CD14-positive monocyte (primary cell): ENCODE measurements at regions not wholly inside any gene's neighbourhood (a gene's known extent, or its start where the extent isn't known, plus 50 kb on each side); places are given as distances from the start of the nearest gene placed in this dataset.

Source experiments
- DNase-seq, 3 donors: peaks; one replicate each; pipeline ENCODE4 v3.0.0-alpha.2; 2011 to 2022
- H2AFZ ChIP-seq: 2 replicates; pipeline ENCODE4 v1.6.0; 2012; ENCODE audit warnings: mild to moderate bottlenecking, low read depth, low read length, inconsistent platforms; ENCODE audit not compliant: insufficient read depth, poor library complexity, severe bottlenecking
- H3K27ac ChIP-seq, 2 donors: 1 replicate in 1 of 2; 2 replicates in 1 of 2; pipeline ENCODE4 v1.5.1; 2012 to 2013; ENCODE audit warnings: low read length in 2 of 2, control low read depth in 1 of 2, inconsistent platforms in 1 of 2, low read depth in 1 of 2, mild to moderate bottlenecking in 1 of 2
- H3K27me3 ChIP-seq, 2 donors: one replicate each; pipeline versions ENCODE4 v1.6.0 to v1.6.1; 2011 to 2013; ENCODE audit warnings: low read length in 2 of 2; ENCODE audit not compliant: control insufficient read depth in 2 of 2, insufficient read depth in 2 of 2
- H3K36me3 ChIP-seq, 2 donors: replicated peaks in 1 of 2; 1 replicate in 1 of 2; 2 replicates in 1 of 2; pipeline versions ENCODE4 v1.5.1 to v1.6.1; 2012 to 2013; ENCODE audit warnings: low read length in 2 of 2, control low read depth in 1 of 2, inconsistent platforms in 1 of 2, mild to moderate bottlenecking in 1 of 2; ENCODE audit not compliant: insufficient read depth in 2 of 2, control insufficient read depth in 1 of 2
- H3K4me1 ChIP-seq, 2 donors: 1 replicate in 1 of 2; 2 replicates in 1 of 2; pipeline versions ENCODE4 v1.5.1 to v1.6.1; 2012 to 2013; ENCODE audit warnings: low read length in 2 of 2, control low read depth in 1 of 2, inconsistent platforms in 1 of 2, mild to moderate bottlenecking in 1 of 2, moderate library complexity in 1 of 2; ENCODE audit not compliant: insufficient read depth in 2 of 2, control insufficient read depth in 1 of 2
- H3K4me2 ChIP-seq: replicated peaks from 2 replicates; pipeline ENCODE3; 2012; ENCODE audit warnings: low read length, moderate library complexity, mild to moderate bottlenecking; ENCODE audit not compliant: poor library complexity, severe bottlenecking; ENCODE audit errors: extremely low read depth
- H3K4me3 ChIP-seq, 3 experiments: fragments of 200-600 bp in 1 of 3; sonication (generic) in 1 of 3; replicated peaks in 1 of 3; 1 replicate in 2 of 3; 2 replicates in 1 of 3; pipeline ENCODE4 v1.5.1; 2011 to 2013; ENCODE audit warnings: low read length in 3 of 3, mild to moderate bottlenecking in 3 of 3, control low read depth in 2 of 3, low read depth in 2 of 3, inconsistent platforms in 1 of 3, moderate library complexity in 1 of 3
- H3K79me2 ChIP-seq: 2 replicates; pipeline ENCODE4 v1.6.0; 2012; ENCODE audit warnings: mild to moderate bottlenecking, control low read depth, inconsistent platforms, low read length, moderate library complexity; ENCODE audit not compliant: insufficient read depth
- H3K9ac ChIP-seq: 2 replicates; pipeline ENCODE4 v1.6.0; 2017; ENCODE audit warnings: low read length, mild to moderate bottlenecking; ENCODE audit not compliant: insufficient read depth, poor library complexity, severe bottlenecking
- H3K9me3 ChIP-seq, 2 donors: replicated peaks in 1 of 2; 1 replicate in 1 of 2; 2 replicates in 1 of 2; pipeline versions ENCODE4 v1.5.1 to v1.6.1; 2012 to 2013; ENCODE audit warnings: low read length in 2 of 2, control low read depth in 1 of 2; ENCODE audit not compliant: control insufficient read depth in 1 of 2, insufficient read depth in 1 of 2
- H4K20me1 ChIP-seq: 2 replicates; pipeline ENCODE4 v1.6.0; 2012; ENCODE audit warnings: mild to moderate bottlenecking, low read length, control low read depth, moderate library complexity; ENCODE audit not compliant: insufficient read depth
- H3K27ac Mint-ChIP-seq, 7 donors: one replicate each; pipeline ENCODE4 v1.8.0; 2020; ENCODE audit warnings: mild to moderate bottlenecking in 7 of 7, mixed read lengths in 7 of 7, moderate library complexity in 6 of 7, inconsistent platforms in 2 of 7
- H3K27me3 Mint-ChIP-seq, 3 donors: one replicate each; pipeline ENCODE4 v1.8.0; 2021 to 2022; ENCODE audit warnings: low read depth in 3 of 3, mild to moderate bottlenecking in 3 of 3, mixed read lengths in 3 of 3, moderate library complexity in 3 of 3, inconsistent platforms in 1 of 3
- H3K36me3 Mint-ChIP-seq, 2 donors: one replicate each; pipeline ENCODE4 v1.8.0; 2020; ENCODE audit warnings: mixed read lengths in 2 of 2, inconsistent platforms in 1 of 2, mild to moderate bottlenecking in 1 of 2
- H3K4me1 Mint-ChIP-seq: one replicate; pipeline ENCODE4 v1.8.0; 2020; ENCODE audit warnings: mild to moderate bottlenecking, mixed read lengths
- H3K4me3 Mint-ChIP-seq, 2 donors: one replicate each; pipeline ENCODE4 v1.8.0; 2020; ENCODE audit warnings: mild to moderate bottlenecking in 2 of 2, mixed read lengths in 2 of 2, moderate library complexity in 1 of 2
- H3K9me3 Mint-ChIP-seq, 7 donors: one replicate each; pipeline ENCODE4 v1.8.0; 2020 to 2022; ENCODE audit warnings: mixed read lengths in 7 of 7, mild to moderate bottlenecking in 6 of 7, moderate library complexity in 6 of 7, inconsistent platforms in 2 of 7
- CTCF ChIP-seq: fragments of 200-600 bp; IDR thresholded peaks from one replicate; pipeline ENCODE4 v1.8.0; 2022; ENCODE audit warnings: antibody characterized with exemption, mild to moderate bottlenecking
- WGBS: methylation state at CpG from one replicate; pipeline ENCODE4 v1.1.5; 2013; ENCODE audit warnings: missing lambda C conversion rate; ENCODE audit not compliant: insufficient coverage; 5-methylcytosine and 5-hydroxymethylcytosine counted together
- intact Hi-C, 2 donors: fragments of 100-400 bp; cut with micrococcal nuclease; formaldehyde crosslinking; loops; one replicate each; pipeline versions ENCODE4 v1.15.0 to v1.15.1; 2023

DNA sequence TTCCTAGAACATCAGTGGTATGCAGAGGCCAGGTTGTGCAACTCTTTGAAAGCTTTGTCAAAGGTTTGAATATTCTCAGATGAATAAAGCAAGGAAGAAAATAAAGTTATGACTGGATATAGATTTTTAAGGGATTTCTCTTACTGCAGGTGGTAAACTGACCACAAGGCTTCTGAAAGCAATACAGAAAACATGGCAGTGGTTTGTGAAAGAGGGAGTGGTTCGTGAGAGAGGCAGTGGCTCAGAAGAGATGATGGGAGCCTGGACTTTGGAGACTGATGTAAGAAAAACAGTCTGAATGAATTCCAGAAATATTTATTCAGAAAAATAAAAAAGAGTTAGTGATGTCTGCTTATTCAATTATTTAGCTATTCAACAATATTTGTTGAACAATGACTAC is 380.4 kb upstream of the CTNND2 start:
- Histone ChIP-seq H2AFZ (no peak overlapping the region), H3K36me3 (no peaks in the 10 kb centered on the region), H3K9ac (no peak overlapping the region), H3K79me2 (no peaks in the 10 kb centered on the region), H3K4me2 (no peak overlapping the region), H3K9me3 (no peaks in the 10 kb centered on the region), H3K27me3 (no peaks in the 10 kb centered on the region), H3K4me1 (no peaks in the 10 kb centered on the region), H3K4me3 (no peak overlapping the region), H3K27ac (no peak overlapping the region), H4K20me1 (no peaks in the 10 kb centered on the region)
- H3K36me3 Mint-ChIP-seq, result no peaks in the 10 kb centered on the region
- DNase-seq, result no peak
- intact Hi-C loops, result no loop called here
- no peak overlapping the region for H3K27ac Mint-ChIP-seq
- no peak overlapping the region for H3K4me3 Mint-ChIP-seq
- no CpG with 5 or more reads among the region's 1 CpG for WGBS
- peaks cover 0 to 2% (median 0%) of the 10 kb centered on the region in 3 donors for H3K27me3 Mint-ChIP-seq
- H3K9me3 Mint-ChIP-seq, result peaks cover 0 to 4% (median 0%) of the 10 kb centered on the region in 7 donors
- no peaks in the 10 kb centered on the region for H3K4me1 Mint-ChIP-seq
- no peak for TF ChIP-seq CTCF

GRCh38 chr5:12277504-12278192 is 373.4 kb upstream of the CTNND2 start:
- TF ChIP-seq CTCF, result no peak
- no CpG with 5 or more reads among the region's 2 CpGs for WGBS
- intact Hi-C loops, result no loop called here

More at GRCh38 chr5:12277504-12278192, 373.4 kb upstream of the CTNND2 start:
- no peaks in the 10 kb centered on the region for H3K27me3 ChIP-seq
- Mint-ChIP-seq H3K9me3 (peaks cover 0 to 3% (median 0%) of the 10 kb centered on the region in 7 donors), H3K4me3 (no peak overlapping the region), H3K27me3 (no peaks in the 10 kb centered on the region), H3K36me3 (no peaks in the 10 kb centered on the region), H3K4me1 (no peaks in the 10 kb centered on the region), H3K27ac (no peak overlapping the region)
- H3K9me3 ChIP-seq, result peaks cover 0 to 5% of the 10 kb centered on the region in 2 donors
- no peak overlapping the region for H3K4me3 ChIP-seq
- DNase-seq, result no peak
- no peak overlapping the region for H3K27ac ChIP-seq
- no peak overlapping the region for H2AFZ ChIP-seq
- H3K4me1 ChIP-seq, result no peaks in the 10 kb centered on the region
- H3K36me3 ChIP-seq, result no peaks in the 10 kb centered on the region
- no peaks in the 10 kb centered on the region for H3K79me2 ChIP-seq
- no peak overlapping the region for H3K9ac ChIP-seq
- no peaks in the 10 kb centered on the region for H4K20me1 ChIP-seq
- no peak overlapping the region for H3K4me2 ChIP-seq
